GM18517 (cell line): ENCODE measurements at regions not wholly inside any gene's neighbourhood (a gene's known extent, or its start where the extent isn't known, plus 50 kb on each side); places are given as distances from the start of the nearest gene placed in this dataset.
"Not testable (repeated sequence)": the region's sequence is repeated elsewhere in the genome, so short reads cannot be mapped to it uniquely, and the experiment has no call there.

Source experiments
- ATAC-seq: cut with Tn5 transposase; IDR thresholded peaks from one replicate; pipeline ENCODE4 v1.9.1; 2021; ENCODE audit warnings: mild to moderate bottlenecking, moderate library complexity; ENCODE audit not compliant: unreplicated experiment

DNA sequence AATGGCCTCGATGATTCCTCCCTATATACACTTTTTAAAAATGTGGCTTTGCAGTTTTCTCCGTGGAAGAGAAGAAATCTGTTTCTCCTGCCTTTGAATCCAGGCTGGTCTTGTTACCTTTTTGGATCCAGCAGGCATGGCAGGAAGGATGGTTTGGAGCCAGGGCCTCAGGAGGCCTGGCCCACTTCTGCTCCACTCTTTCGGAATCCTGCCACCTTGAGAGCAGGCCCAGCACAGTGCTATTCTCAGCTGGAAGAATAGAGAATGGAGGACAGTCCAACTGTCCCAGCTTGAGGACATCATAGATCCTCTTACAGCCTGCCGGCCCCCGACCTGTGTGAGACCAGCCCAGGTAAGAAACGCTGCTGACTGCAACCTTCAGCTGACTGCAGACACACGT, 421.5 kb downstream of the FUT8 start:
- no peak for ATAC-seq

- ATAC-seq: no peak
These were observed 422.3 kb downstream of the FUT8 start for GRCh38 chr14:65834812-65835211.

GRCh38 chr14:65835501-65835900, 423.0 kb downstream of the FUT8 start:
- ATAC-seq: no peak

DNA sequence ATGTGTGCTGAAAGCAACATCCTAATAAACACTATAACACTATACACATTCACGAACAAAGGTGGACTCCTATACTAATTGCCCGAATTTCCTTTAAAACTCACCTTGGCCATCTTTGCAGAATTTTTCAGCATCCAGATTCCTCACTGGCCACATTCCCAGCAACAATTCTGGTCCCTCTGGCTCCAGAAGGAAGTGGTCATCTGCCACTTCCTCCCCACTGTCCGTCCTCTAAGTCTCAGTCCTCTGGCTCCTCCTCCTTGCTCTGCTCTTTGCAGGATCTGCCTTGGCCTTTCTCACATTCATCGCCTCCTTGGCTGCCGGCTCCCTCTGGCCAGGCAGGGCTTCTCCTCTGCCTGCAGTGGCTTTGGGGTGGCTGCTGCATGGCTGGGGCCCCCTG, 426.0 kb downstream of the FUT8 start:
- no peak for ATAC-seq

DNA sequence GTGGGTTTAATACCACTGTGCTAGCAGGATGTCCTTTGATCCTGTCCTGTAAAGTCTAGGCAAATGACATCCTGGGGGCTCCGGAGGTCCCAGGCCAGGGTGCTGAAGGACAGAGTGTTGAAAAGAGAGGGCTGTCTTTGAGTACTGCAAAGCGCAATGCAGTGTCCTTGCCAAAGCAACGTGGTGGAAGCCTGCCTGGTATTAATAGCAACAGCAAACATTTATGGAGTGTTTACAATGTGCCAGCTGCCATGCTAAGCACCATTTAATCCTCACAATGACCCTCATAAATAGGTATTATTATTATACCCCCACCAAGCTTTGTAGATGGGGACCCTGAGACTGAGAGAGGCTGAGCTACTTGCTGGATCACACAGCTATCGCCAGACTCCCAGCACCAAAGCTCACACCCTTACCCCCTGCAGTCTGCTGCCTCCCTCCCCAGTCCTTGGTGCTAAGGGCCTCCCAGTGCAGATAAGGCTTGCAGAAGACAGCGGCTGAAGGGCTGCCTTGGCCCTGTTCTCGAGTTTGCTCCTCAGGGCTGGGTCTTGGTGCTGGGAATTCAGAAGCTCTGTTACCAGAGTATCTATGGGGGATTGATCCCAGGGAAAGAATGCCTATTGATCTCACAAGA, 427.7 kb downstream of the FUT8 start:
- no peak for ATAC-seq

DNA sequence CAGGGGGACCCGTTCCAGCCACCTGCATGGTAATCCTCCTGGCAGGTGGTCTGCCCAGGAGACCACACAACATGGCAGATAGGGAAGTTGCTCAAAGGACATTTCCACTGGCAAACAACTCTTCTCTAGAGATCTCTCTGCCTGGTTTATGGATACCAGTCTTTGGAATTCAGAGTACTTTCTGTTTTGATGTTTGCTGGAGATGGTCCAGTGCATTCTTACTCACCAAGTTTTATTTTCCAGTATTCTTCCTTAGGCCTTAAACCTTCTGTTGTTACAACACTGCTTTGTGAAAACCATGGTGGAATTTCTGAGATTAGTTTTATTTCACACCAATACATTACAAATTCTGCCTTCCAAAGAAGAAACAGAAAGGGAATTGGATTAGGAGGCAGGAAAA, 428.3 kb downstream of the FUT8 start:
- no peak for ATAC-seq

DNA sequence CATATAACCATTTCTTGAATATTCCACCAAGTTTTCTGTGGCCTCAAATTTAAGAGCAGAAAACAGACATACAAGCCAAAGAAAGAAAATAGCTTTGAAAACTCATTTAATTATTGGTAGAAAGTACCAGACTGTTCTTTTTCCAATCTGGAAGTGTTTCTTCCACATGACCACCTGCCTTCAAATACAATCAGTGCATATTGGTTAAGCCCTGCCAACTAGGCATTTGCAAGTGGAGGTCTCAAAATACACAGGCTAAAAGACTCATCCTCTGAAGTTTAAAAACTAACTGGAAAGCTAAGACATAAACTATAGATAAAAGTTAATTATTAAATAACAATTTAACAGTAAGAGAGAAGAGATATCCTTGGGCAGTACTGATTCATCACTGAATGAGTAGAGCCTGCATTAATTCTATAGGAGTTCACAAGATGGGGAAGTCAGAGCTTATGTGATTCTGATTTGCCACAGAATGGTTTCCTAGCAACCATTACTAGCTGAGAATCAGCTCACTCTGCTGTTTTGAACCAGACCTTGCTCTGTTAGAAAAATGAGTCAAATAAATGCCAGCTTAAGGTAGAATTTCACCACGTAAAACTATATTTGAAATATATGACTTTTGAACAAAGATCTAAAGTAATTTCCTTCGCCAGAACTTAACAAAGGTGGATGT, 433.8 kb downstream of the FUT8 start:
- ATAC-seq: no peak

GRCh38 chr14:65847075-65847847, 434.7 kb downstream of the FUT8 start:
- peak; percentile 57 for ATAC-seq

DNA sequence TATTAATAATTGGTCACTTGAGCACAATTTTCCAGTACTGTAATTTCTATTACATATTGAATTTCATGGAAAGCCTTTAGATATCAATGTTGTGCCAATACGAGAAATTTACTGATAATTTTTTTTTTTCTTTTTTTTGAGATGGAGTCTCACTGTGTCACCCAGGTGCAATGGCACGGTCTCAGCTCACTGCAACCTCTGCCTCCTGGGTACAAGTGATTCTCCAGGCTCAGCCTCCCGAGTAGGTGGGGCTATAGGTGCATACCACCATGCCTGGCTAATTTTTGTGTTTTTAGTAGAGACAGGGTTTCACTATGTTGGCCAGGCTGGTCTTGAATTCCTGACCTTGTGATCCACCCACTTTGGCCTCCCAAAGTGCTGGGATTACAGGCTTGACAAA, 435.4 kb downstream of the FUT8 start:
- ATAC-seq: not testable (repeated sequence)

DNA sequence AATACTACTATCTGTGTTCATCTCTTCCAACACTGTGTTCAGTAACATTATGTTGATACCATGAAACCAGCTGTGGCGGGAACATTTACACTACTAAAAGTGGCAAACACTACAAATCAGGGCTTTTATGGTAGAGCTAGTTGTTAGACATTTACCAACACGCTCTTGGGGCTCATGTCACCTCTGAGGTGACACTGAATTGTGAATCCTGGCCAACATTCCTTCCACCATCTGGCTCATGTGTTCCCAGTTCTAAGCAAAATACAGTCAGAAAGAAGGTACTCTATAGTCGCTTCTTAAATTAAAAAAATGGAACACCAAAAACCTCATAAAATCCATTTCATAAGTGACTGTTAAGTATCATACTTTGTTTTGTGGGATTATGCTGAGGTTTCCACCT, 436.6 kb downstream of the FUT8 start:
- no peak for ATAC-seq

- ATAC-seq: no peak
These were observed 437.0 kb downstream of the FUT8 start for GRCh38 chr14:65849558-65849957.

DNA sequence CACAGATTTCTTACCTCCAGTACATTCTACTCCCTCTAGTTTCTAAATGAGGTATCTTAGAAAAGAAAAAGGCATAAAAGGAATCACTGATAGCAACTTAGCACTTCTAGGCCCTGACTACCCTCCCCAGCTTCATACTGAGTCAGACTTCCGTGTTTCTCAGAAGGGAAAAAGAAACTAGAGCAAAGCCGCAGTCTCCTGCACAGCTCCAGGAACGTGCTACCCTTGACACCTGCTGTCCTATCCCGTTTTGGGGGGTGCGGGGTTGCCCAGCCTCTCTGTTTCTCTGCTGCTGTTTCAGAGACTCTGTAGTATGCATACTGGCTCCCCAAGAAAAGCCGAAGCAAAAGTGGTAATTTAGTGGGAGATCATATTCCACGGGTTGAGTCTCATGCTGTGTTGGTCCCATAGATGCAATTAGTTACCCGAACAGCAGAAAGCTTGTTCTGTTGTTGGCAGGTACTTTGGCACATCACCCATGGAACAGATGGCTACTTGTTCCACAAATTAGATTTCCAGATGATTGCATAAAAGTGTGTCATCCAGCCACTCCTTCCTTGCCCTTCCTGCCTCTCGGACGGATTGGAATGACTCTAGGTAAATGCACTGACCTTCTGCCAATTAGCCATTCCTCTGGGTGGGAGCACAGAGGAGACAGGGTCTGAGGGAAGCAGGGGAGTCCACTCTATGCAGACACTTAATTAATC, 438.1 kb downstream of the FUT8 start:
- no peak for ATAC-seq

DNA sequence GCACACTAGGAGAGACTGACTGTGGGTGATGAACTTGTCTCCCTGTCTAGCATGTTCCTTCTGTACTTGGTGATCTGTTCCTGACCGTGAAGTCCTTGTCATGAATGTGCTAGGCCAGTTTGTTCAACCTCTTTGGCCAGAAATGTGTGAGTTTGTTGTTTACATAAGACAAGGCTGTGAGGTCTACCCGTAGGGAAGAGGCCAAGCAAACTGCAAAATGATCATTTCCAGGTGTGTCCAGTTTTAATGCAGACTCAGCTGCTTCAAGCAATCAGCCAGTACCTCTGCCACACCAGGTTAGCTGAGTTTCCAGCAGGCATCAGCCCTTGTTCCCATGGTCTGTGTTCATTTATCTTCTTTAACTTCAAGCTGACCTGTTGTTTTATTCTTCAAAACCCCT, 440.2 kb downstream of the FUT8 start:
- ATAC-seq: no peak

- ATAC-seq: no peak
These were observed 441.0 kb downstream of the FUT8 start for GRCh38 chr14:65853407-65853955.

DNA sequence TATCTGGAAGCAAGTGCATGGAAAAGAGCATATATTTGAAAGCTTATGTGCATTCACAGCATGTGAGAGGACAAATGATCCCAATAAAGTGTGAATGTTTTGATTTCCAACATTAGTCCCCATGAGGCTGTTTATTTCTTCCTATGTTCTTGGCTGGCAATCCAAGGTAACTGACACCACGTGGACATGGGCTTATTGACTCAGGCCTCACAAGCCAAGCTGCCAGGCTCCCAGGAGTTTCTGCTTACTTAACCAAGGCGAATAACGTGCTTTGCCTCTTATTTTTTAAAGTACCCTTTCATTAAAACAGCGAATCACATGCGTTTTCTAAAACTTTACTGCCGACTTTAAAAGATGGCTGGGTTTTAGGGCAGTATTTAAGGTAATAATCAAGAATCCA, 441.7 kb downstream of the FUT8 start:
- no peak for ATAC-seq

DNA sequence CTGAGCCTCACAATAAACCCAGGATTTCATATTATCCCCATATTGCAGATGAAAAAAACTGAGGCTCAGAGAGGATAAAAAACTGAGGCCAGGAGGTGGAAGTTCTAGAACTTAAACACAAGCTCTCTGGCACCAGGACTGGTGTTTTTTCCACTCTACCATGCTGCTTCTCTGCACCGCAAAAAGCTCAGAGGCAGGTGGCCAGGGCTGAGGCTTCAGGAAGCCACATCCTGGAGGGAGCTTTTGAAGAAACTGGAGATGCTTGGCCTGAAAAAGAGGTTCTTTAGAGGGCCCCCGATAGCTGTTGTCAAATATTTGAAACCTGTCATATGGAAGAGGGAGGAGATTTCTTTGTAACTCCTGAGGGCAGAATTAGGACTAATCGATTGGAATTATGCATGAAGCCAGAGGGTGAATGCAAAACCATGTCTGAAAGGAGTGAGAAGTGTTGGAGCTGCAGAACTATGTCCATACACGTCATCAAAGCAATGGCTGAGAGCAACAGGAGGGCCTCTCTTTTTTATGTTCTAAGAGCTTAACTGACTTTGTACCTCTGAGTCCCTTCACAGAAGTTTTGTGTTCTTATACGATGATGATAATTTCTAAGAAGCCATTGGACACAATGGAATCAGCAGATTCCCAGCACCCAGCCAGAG, 448.6 kb downstream of the FUT8 start:
- no peak for ATAC-seq

DNA sequence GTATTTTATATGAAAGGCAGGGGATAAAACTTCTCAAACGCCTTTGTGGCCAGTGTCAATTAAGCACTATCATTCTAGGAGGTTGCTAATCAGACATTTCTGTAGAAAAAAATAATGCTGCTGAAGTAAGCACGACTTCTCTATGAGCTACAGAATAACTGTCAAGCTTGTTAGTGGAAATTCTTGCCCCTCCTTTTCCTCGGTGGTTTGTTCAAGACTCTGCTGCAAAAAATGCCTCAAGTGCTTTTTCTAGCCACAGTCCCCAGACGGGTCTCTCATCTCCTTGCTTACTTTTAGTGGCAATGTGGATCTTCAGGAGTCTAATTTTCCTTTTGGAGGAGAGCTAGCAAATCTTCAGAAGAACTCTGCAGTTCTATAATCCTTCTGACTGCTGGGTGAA, 452.0 kb downstream of the FUT8 start:
- ATAC-seq: no peak

GRCh38 chr14:65864984-65865383, 452.5 kb downstream of the FUT8 start:
- no peak for ATAC-seq

DNA sequence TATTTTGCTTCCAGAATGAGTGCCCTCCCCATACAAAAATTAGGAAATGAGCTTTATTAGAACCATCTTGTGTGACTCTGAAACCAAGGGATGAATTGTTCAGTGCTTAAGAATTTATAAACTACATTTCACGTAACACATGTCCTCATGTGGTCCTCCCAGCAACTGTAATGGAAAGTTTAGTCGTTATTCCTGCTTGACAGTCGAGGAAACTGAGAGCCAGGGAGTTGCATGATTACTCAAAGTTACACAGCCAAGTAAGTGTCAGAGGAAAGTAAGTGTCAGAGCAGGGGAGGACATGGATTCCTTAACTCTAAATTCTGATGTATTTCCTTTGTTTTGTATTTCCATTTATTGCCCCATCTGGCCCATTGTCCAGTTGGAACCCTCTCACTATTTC, 453.9 kb downstream of the FUT8 start:
- ATAC-seq: no peak

DNA sequence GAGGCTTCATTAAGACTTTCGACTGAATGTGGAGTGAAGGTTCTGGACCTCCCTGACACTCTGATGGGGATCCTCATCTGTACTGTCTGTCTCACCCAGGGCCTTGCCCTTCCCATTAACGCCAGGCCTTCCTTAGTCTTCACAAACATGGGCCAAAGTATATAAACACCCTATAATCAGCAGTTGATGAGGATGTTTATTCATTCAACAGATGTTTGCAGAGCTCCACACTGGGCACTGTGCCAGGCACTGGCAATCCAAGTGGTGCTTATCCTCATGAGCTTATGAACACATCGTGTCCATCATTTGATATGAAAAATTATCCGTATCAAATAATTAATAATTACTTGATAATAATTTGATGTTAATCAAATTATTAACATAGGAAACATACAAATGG, 454.4 kb downstream of the FUT8 start:
- ATAC-seq: no peak

- ATAC-seq: no peak
These were observed 454.8 kb downstream of the FUT8 start for GRCh38 chr14:65867333-65867732.
